Hepatocyte (in vitro differentiated cells): ENCODE measurements at regions not wholly inside any gene's neighbourhood (a gene's known extent, or its start where the extent isn't known, plus 50 kb on each side); places are given as distances from the start of the nearest gene placed in this dataset.

Experiments used
- DNase-seq: peaks from one replicate; pipeline ENCODE4 v3.0.0-alpha.2; 2016; ENCODE audit warnings: low spot score
- H2AFZ ChIP-seq: fragments of 200-600 bp; sonication (generic); 2 replicates; pipeline ENCODE4 v1.6.0; 2016; ENCODE audit warnings: antibody characterized with exemption, mild to moderate bottlenecking
- H3K27ac ChIP-seq: fragments of 200-600 bp; sonication (generic); 2 replicates; pipeline ENCODE4 v1.5.1; 2016; ENCODE audit warnings: mild to moderate bottlenecking
- H3K27me3 ChIP-seq: fragments of 200-600 bp; sonication (generic); 2 replicates; pipeline ENCODE4 v1.6.1; 2016
- H3K36me3 ChIP-seq: fragments of 200-600 bp; sonication (generic); replicated peaks from 2 replicates; pipeline ENCODE4 v1.5.1; 2016; ENCODE audit warnings: low read depth; ENCODE audit not compliant: insufficient read depth
- H3K4me1 ChIP-seq: fragments of 200-600 bp; sonication (generic); 2 replicates; pipeline ENCODE4 v1.5.1; 2016; ENCODE audit warnings: mild to moderate bottlenecking, moderate library complexity; ENCODE audit not compliant: insufficient read depth
- H3K4me2 ChIP-seq: fragments of 200-600 bp; sonication (generic); 2 replicates; pipeline ENCODE4 v1.6.0; 2016
- H3K4me3 ChIP-seq: fragments of 200-600 bp; sonication (generic); 2 replicates; pipeline ENCODE4 v1.5.1; 2016; ENCODE audit warnings: mild to moderate bottlenecking
- H3K79me2 ChIP-seq: fragments of 200-600 bp; sonication (generic); 2 replicates; pipeline ENCODE4 v1.6.0; 2017; ENCODE audit warnings: mild to moderate bottlenecking
- H3K9me2 ChIP-seq: fragments of 200-600 bp; sonication (generic); replicated peaks from 2 replicates; pipeline ENCODE4 v1.6.0; 2017; ENCODE audit warnings: mild to moderate bottlenecking; ENCODE audit not compliant: insufficient read depth
- H3K9me3 ChIP-seq: fragments of 200-600 bp; sonication (generic); 2 replicates; pipeline ENCODE4 v1.5.1; 2016; ENCODE audit warnings: low read depth, mild to moderate bottlenecking
- H4K20me1 ChIP-seq: fragments of 200-600 bp; sonication (generic); 2 replicates; pipeline ENCODE4 v1.6.0; 2016; ENCODE audit warnings: mild to moderate bottlenecking; ENCODE audit not compliant: insufficient read depth, poor library complexity, severe bottlenecking
- CTCF ChIP-seq: fragments of 200-600 bp; sonication (generic); IDR thresholded peaks from 2 replicates; pipeline ENCODE4 v1.5.1; 2016; ENCODE audit warnings: antibody characterized with exemption, mild to moderate bottlenecking; ENCODE audit not compliant: poor library complexity
- EZH2 ChIP-seq: fragments of 200-600 bp; sonication (generic); IDR thresholded peaks from 2 replicates; pipeline ENCODE4 v1.6.1; 2016; ENCODE audit warnings: antibody characterized with exemption, mild to moderate bottlenecking, borderline replicate concordance
- EZH2phosphoT487 ChIP-seq: fragments of 200-600 bp; sonication (generic); IDR thresholded peaks from one replicate; pipeline ENCODE4 v1.6.1; 2018; ENCODE audit warnings: antibody characterized with exemption, mild to moderate bottlenecking, low read depth, moderate library complexity; ENCODE audit not compliant: unreplicated experiment, severe bottlenecking
- WGBS: methylation state at CpG from one replicate; pipeline ENCODE4 v1.1.6; 2016; ENCODE audit warnings: low lambda C conversion rate; ENCODE audit errors: missing lambda C conversion rate; 5-methylcytosine and 5-hydroxymethylcytosine counted together

GRCh38 chr21:21682172-21682571 lies 684.0 kb downstream of the NCAM2 start:
- 61% methylated on average over 2 of the region's 2 CpGs for WGBS
- H3K27ac ChIP-seq, result no peak overlapping the region
- H4K20me1 ChIP-seq, result no peaks in the 10 kb centered on the region
- no peaks in the 10 kb centered on the region for H3K4me1 ChIP-seq
- no peak overlapping the region for H2AFZ ChIP-seq
- H3K9me3 ChIP-seq, result no peaks in the 10 kb centered on the region
- no peak for DNase-seq
- H3K27me3 ChIP-seq, result no peaks in the 10 kb centered on the region
- H3K9me2 ChIP-seq, result no peaks in the 10 kb centered on the region
- H3K4me3 ChIP-seq, result no peak overlapping the region
- H3K79me2 ChIP-seq, result no peaks in the 10 kb centered on the region
- H3K4me2 ChIP-seq, result no peak overlapping the region
- TF ChIP-seq EZH2, result no peak
- TF ChIP-seq EZH2phosphoT487, result no peak
- TF ChIP-seq CTCF, result no peak
- H3K36me3 ChIP-seq, result no peaks in the 10 kb centered on the region

GRCh38 chr21:21688889-21689288 lies 690.7 kb downstream of the NCAM2 start:
- no peaks in the 10 kb centered on the region for H3K79me2 ChIP-seq
- H3K36me3 ChIP-seq, result no peaks in the 10 kb centered on the region
- TF ChIP-seq CTCF (peak; percentile 37), EZH2phosphoT487 (no peak), EZH2 (no peak)
- no peaks in the 10 kb centered on the region for H4K20me1 ChIP-seq
- no peaks in the 10 kb centered on the region for H3K9me2 ChIP-seq
- H3K27me3 ChIP-seq, result no peaks in the 10 kb centered on the region
- H2AFZ ChIP-seq, result no peak overlapping the region
- peak; percentile 27 for DNase-seq
- WGBS, result 27% methylated on average over 8 of the region's 8 CpGs
- H3K4me3 ChIP-seq, result no peak overlapping the region
- H3K27ac ChIP-seq, result no peak overlapping the region
- no peaks in the 10 kb centered on the region for H3K9me3 ChIP-seq
- H3K4me2 ChIP-seq, result no peak overlapping the region
- no peaks in the 10 kb centered on the region for H3K4me1 ChIP-seq

GRCh38 chr21:21690068-21690665 lies 692.0 kb downstream of the NCAM2 start:
- no peaks in the 10 kb centered on the region for H3K79me2 ChIP-seq
- no peaks in the 10 kb centered on the region for H3K9me2 ChIP-seq
- no peaks in the 10 kb centered on the region for H3K27me3 ChIP-seq
- no peaks in the 10 kb centered on the region for H4K20me1 ChIP-seq
- TF ChIP-seq EZH2phosphoT487 (no peak), CTCF (no peak), EZH2 (no peak)
- H3K27ac ChIP-seq, result no peak overlapping the region
- DNase-seq, result no peak
- no peak overlapping the region for H3K4me2 ChIP-seq
- H2AFZ ChIP-seq, result no peak overlapping the region
- H3K4me1 ChIP-seq, result no peaks in the 10 kb centered on the region
- no peaks in the 10 kb centered on the region for H3K36me3 ChIP-seq
- H3K9me3 ChIP-seq, result no peaks in the 10 kb centered on the region
- no peak overlapping the region for H3K4me3 ChIP-seq
- WGBS, result 55% methylated on average over 3 of the region's 3 CpGs
